ENCODE measurements at regions not wholly inside any gene's neighbourhood (a gene's known extent, or its start where the extent isn't known, plus 50 kb on each side); places are given as distances from the start of the nearest gene placed in this dataset.

- no peaks in the 10 kb centered on the region for H3K4me1 ChIP-seq
- 52% methylated on average over 5 of the region's 5 CpGs for WGBS, 2 donors
- no peak for DNase-seq
- H3K9me3 ChIP-seq = no peaks in the 10 kb centered on the region
- no peak overlapping the region for H3K27ac ChIP-seq
- H3K4me3 ChIP-seq = no peak overlapping the region
- no peak for TF ChIP-seq CTCF (IDR thresholded peaks at IDR 0.05)
- no peak for TF ChIP-seq POLR2A (IDR thresholded peaks at IDR 0.05)
- intact Hi-C loops (cut with DNase I) = no loop called here
- H3K36me3 ChIP-seq = no peaks in the 10 kb centered on the region
- no peaks in the 10 kb centered on the region for H3K27me3 ChIP-seq
Observed at GRCh38 chr15:96123630-96124187, 206.8 kb upstream of the NR2F2 start.

DNA sequence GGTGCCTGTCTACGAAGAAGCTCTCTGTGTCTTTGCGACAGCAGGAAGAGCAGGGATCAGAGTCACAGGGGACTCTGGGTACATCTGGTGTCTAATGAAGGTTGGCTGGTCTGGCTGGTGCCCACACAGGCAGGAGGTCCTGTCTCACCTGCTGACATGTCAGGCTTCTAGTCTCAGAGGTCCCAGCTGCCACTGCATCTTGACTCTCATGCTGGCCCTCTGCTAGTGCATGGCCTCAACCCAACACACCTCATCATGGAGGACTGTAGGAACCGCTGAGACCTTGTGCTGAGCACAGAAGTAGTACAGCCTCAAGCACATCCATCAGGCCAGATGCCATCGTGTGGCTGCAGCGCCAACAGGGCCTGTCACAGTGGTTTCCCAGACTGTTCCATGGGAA lies 206.1 kb upstream of the NR2F2 start:
- no peaks in the 10 kb centered on the region for H3K36me3 ChIP-seq
- H3K4me1 ChIP-seq = no peaks in the 10 kb centered on the region
- H3K27me3 ChIP-seq = no peaks in the 10 kb centered on the region
- H3K27ac ChIP-seq = no peak overlapping the region
- no peak for TF ChIP-seq POLR2A (IDR thresholded peaks at IDR 0.05)
- TF ChIP-seq CTCF (IDR thresholded peaks at IDR 0.05) = no peak
- H3K9me3 ChIP-seq = no peaks in the 10 kb centered on the region
- DNase-seq = no peak
- WGBS, 2 donors = 93 to 97% methylated on average over 5 of the region's 5 CpGs
- H3K4me3 ChIP-seq = no peak overlapping the region
- intact Hi-C loops (cut with DNase I) = no loop called here

GRCh38 chr15:96125721-96126415 lies 204.6 kb upstream of the NR2F2 start:
- Histone ChIP-seq H3K4me3 (no peak overlapping the region), H3K27me3 (no peaks in the 10 kb centered on the region), H3K9me3 (no peaks in the 10 kb centered on the region), H3K4me1 (no peaks in the 10 kb centered on the region), H3K36me3 (no peaks in the 10 kb centered on the region), H3K27ac (no peak overlapping the region)
- intact Hi-C loops (cut with DNase I) = no loop called here
- no peak for TF ChIP-seq POLR2A (IDR thresholded peaks at IDR 0.05)
- TF ChIP-seq CTCF (IDR thresholded peaks at IDR 0.05) = no peak
- DNase-seq = no peak
- WGBS, 2 donors = 78 to 88% methylated on average over 5 of the region's 5 CpGs

DNA sequence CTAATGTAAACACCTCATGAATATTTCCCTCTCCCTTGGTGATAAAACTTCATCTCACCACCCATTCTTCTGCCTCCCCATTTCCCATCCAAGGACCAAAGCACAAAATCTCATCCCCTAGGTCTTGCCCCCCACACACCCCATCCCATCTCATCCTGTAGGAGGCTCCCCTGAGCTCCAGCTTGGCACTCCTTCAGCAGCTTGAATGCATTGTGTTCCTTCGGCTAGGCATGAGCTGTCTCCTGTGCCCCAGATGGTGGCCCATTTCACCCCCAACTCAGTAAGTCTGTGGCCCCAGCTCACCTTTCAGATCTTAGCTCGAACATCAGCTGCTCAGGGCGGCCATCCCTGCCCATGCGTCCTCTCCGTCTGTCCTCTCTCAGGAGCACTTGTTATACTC lies 203.6 kb upstream of the NR2F2 start:
- no peaks in the 10 kb centered on the region for H3K36me3 ChIP-seq
- no peak for DNase-seq
- no peak overlapping the region for H3K4me3 ChIP-seq
- no peak overlapping the region for H3K27ac ChIP-seq
- H3K9me3 ChIP-seq = no peaks in the 10 kb centered on the region
- intact Hi-C loops (cut with DNase I) = no loop called here
- WGBS, 2 donors = 83 to 87% methylated on average over 5 of the region's 5 CpGs
- no peaks in the 10 kb centered on the region for H3K27me3 ChIP-seq
- no peak for TF ChIP-seq CTCF (IDR thresholded peaks at IDR 0.05)
- no peak for TF ChIP-seq POLR2A (IDR thresholded peaks at IDR 0.05)
- H3K4me1 ChIP-seq = no peaks in the 10 kb centered on the region

DNA sequence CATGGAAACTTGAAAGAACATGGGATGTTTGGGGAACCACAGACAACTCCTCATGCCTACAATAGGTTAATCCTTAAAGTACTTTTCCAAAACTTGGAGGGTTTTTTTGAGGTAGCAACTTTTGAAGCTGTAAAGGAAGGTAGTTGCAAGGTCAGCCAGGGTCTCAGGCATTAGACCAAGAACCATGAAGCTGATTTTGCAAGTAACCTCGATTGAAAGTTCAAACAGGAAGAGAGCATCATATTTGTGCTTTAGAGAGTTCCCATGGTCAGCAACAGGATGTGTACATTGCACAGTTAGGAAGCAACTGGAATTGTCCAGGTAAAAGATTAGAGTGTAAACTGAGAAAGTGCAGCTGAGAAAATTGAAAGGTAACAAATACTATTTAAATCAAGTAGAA lies 199.8 kb upstream of the NR2F2 start:
- no peak for DNase-seq
- H3K27me3 ChIP-seq = no peaks in the 10 kb centered on the region
- H3K4me3 ChIP-seq = no peak overlapping the region
- no peaks in the 10 kb centered on the region for H3K4me1 ChIP-seq
- WGBS, 2 donors = 11% methylated on average over 1 of the region's 1 CpG
- H3K36me3 ChIP-seq = no peaks in the 10 kb centered on the region
- H3K9me3 ChIP-seq = no peaks in the 10 kb centered on the region
- intact Hi-C loops (cut with DNase I) = no loop called here
- H3K27ac ChIP-seq = no peak overlapping the region
- TF ChIP-seq CTCF (IDR thresholded peaks at IDR 0.05) (no peak), POLR2A (IDR thresholded peaks at IDR 0.05) (no peak)
